HCT116 (cell line): ENCODE measurements at regions not wholly inside any gene's neighbourhood (a gene's known extent, or its start where the extent isn't known, plus 50 kb on each side); places are given as distances from the start of the nearest gene placed in this dataset.

ENCODE experiments used
- ATAC-seq: fragments of 200-7000 bp; cut with Tn5 transposase; 2 replicates; pipeline ENCODE4 v1.9.1; 2020; ENCODE audit warnings: mild to moderate bottlenecking, moderate library complexity
- BruUV-seq: library from RNA; stranded (reverse); fragments of 400-500 nt; replicated peaks from 2 replicates; lab custom pipeline; 2021; lab: Mats Ljungman, UMichigan
- CTCF ChIA-PET: fragments of 300-600 bp; sonication (Branson Sonifier 250); formaldehyde crosslinking; loops from one replicate; lab custom pipeline; 2021; ENCODE audit warnings: antibody characterized with exemption; lab: Charles Lee
- POLR2A ChIA-PET: fragments of 300-600, 350-600 bp; sonication (Branson Sonifier 250); formaldehyde crosslinking; loops from one replicate; lab custom pipeline; 2021; ENCODE audit warnings: antibody characterized with exemption; lab: Charles Lee
- RAD21 ChIA-PET, 2 experiments: fragments of 300-600 bp; sonication (Branson Sonifier 250); formaldehyde crosslinking; loops; one replicate each; lab custom pipeline; 2023; ENCODE audit warnings: low total read pairs in 2 of 2; ENCODE audit not compliant: uncharacterized antibody in 2 of 2, unreplicated experiment in 2 of 2, low non-redundant PET in 1 of 2; lab: Charles Lee
- DNase-seq: peaks from one replicate; pipeline ENCODE4 v3.0.0-alpha.2; 2010; ENCODE audit warnings: low read depth, low spot score
- H2AFZ ChIP-seq: fragments of 200-600 bp; shearing (Covaris generic), sonication (generic); 2 replicates; pipeline ENCODE4 v1.6.1; 2017; ENCODE audit warnings: low read depth, mixed run types, mixed read lengths, antibody characterized with exemption, low read length; ENCODE audit not compliant: poor library complexity, severe bottlenecking
- H3K27ac ChIP-seq: 2 replicates; pipeline ENCODE4 v1.5.1; 2012; ENCODE audit warnings: low read depth, low read length
- H3K27me3 ChIP-seq: fragments of 200-600 bp; sonication (generic); 2 replicates; pipeline ENCODE4 v1.6.1; 2016; ENCODE audit warnings: mixed run types, low read length, mixed read lengths; ENCODE audit not compliant: insufficient read depth
- H3K36me3 ChIP-seq, 2 experiments: fragments of 200-500 bp in 1 of 2; fragments of 200-600 bp in 1 of 2; sonication (Bioruptor generic) in 1 of 2; sonication (generic) in 1 of 2; 2 replicates each; pipeline versions ENCODE4 v1.5.1 to v1.6.1; 2014 to 2016; ENCODE audit warnings: low read length in 2 of 2, inconsistent platforms in 1 of 2, mixed read lengths in 1 of 2, mixed run types in 1 of 2; ENCODE audit not compliant: insufficient read depth in 2 of 2, control insufficient read depth in 1 of 2
- H3K4me1 ChIP-seq, 2 experiments: fragments of 200-600 bp in 1 of 2; sonication (generic) in 1 of 2; 2 replicates each; pipeline versions ENCODE4 v1.5.1 to v1.6.1; 2012 to 2017; ENCODE audit warnings: low read length in 2 of 2, inconsistent platforms in 1 of 2, mild to moderate bottlenecking in 1 of 2, mixed read lengths in 1 of 2, mixed run types in 1 of 2, moderate library complexity in 1 of 2; ENCODE audit not compliant: insufficient read depth in 2 of 2, control insufficient read depth in 1 of 2
- H3K4me2 ChIP-seq: fragments of 200-600 bp; sonication (generic); 2 replicates; pipeline ENCODE4 v1.6.1; 2017; ENCODE audit warnings: mixed run types, low read length, mixed read lengths
- H3K4me3 ChIP-seq, 2 experiments: fragments of 200-600 bp in 1 of 2; sonication (generic) in 1 of 2; replicated peaks in 1 of 2; 2 replicates each; pipeline ENCODE4 v1.5.1; 2011 to 2016; ENCODE audit warnings: low read length in 2 of 2, control low read depth in 1 of 2, low read depth in 1 of 2, mild to moderate bottlenecking in 1 of 2, mixed read lengths in 1 of 2, mixed run types in 1 of 2
- H3K79me2 ChIP-seq: fragments of 200-600 bp; sonication (generic); 2 replicates; pipeline ENCODE4 v1.6.1; 2017; ENCODE audit warnings: mild to moderate bottlenecking, mixed run types, low read length, moderate library complexity, mixed read lengths; ENCODE audit not compliant: insufficient read depth
- H3K9ac ChIP-seq: fragments of 200-600 bp; sonication (generic); 2 replicates; pipeline ENCODE4 v1.6.1; 2016; ENCODE audit warnings: low read length, mixed read lengths
- H3K9me2 ChIP-seq: fragments of 200-600 bp; sonication (generic), shearing (Covaris generic); 2 replicates; pipeline ENCODE4 v1.6.1; 2017; ENCODE audit warnings: mixed run types, mild to moderate bottlenecking, moderate library complexity; ENCODE audit not compliant: insufficient read depth
- H3K9me3 ChIP-seq, 2 experiments: fragments of 200-500 bp in 1 of 2; fragments of 200-600 bp in 1 of 2; sonication (Bioruptor generic) in 1 of 2; sonication (generic) in 1 of 2; 2 replicates each; pipeline ENCODE4 v1.6.1; 2014 to 2017; ENCODE audit warnings: low read length in 2 of 2, mixed read lengths in 2 of 2, inconsistent platforms in 1 of 2, low read depth in 1 of 2, mild to moderate bottlenecking in 1 of 2, mixed run types in 1 of 2, moderate library complexity in 1 of 2; ENCODE audit not compliant: control insufficient read depth in 1 of 2, insufficient read depth in 1 of 2
- H4K20me1 ChIP-seq: fragments of 200-600 bp; sonication (generic), shearing (Covaris generic); 2 replicates; pipeline ENCODE4 v1.6.1; 2017; ENCODE audit warnings: mixed run types, mild to moderate bottlenecking, moderate library complexity; ENCODE audit not compliant: insufficient read depth
- ATF3 ChIP-seq: IDR thresholded peaks from 2 replicates; pipeline ENCODE4 v1.6.1; 2012
- CBX3 ChIP-seq: IDR thresholded peaks from 2 replicates; pipeline ENCODE4 v1.6.1; 2012; ENCODE audit warnings: low read depth
- CTCF ChIP-seq, 3 experiments: fragments of 200-600 bp in 1 of 3; sonication (generic) in 1 of 3; IDR thresholded peaks in 2 of 3; conservative IDR thresholded peaks in 1 of 3; 2 replicates each; pipeline ENCODE4 v1.5.1; 2012 to 2017; ENCODE audit warnings: low read depth in 2 of 3, low read length in 2 of 3, antibody characterized with exemption in 1 of 3, borderline replicate concordance in 1 of 3, control low read depth in 1 of 3, mild to moderate bottlenecking in 1 of 3, mixed read lengths in 1 of 3, mixed run types in 1 of 3, moderate library complexity in 1 of 3; ENCODE audit not compliant: insufficient read depth in 1 of 3
- ELF1 ChIP-seq: IDR thresholded peaks from 2 replicates; pipeline ENCODE4 v1.6.1; 2012; ENCODE audit warnings: low read depth, borderline replicate concordance
- EZH2 ChIP-seq: fragments of 200-600 bp; sonication (generic); IDR thresholded peaks from 2 replicates; pipeline ENCODE4 v1.6.1; 2017; ENCODE audit warnings: antibody characterized with exemption, mixed run types
- EZH2phosphoT487 ChIP-seq: fragments of 200-600 bp; IDR thresholded peaks from 2 replicates; pipeline ENCODE4 v1.6.1; 2018; ENCODE audit warnings: antibody characterized with exemption, borderline replicate concordance
- FOSL1 ChIP-seq: IDR thresholded peaks from 2 replicates; pipeline ENCODE4 v1.6.1; 2012; ENCODE audit warnings: low read depth
- POLR2A ChIP-seq: IDR thresholded peaks from 2 replicates; pipeline ENCODE4 v1.7.0; 2011; ENCODE audit warnings: borderline replicate concordance; ENCODE audit not compliant: insufficient read depth, insufficient read length; ENCODE audit errors: extremely low read depth
- POLR2AphosphoS5 ChIP-seq: IDR thresholded peaks from 2 replicates; pipeline ENCODE4 v1.6.1; 2011; ENCODE audit warnings: mild to moderate bottlenecking, low read depth, low read length, moderate library complexity
- RAD21 ChIP-seq: IDR thresholded peaks from 2 replicates; pipeline ENCODE4 v1.6.1; 2012; ENCODE audit warnings: low read depth, mild to moderate bottlenecking
- REST ChIP-seq: IDR thresholded peaks from 2 replicates; pipeline ENCODE4 v1.6.1; 2012; ENCODE audit warnings: low read depth
- SIN3A ChIP-seq: IDR thresholded peaks from 2 replicates; pipeline ENCODE4 v1.6.1; 2012; ENCODE audit warnings: low read depth
- SP1 ChIP-seq: IDR thresholded peaks from 2 replicates; pipeline ENCODE4 v1.6.1; 2012; ENCODE audit warnings: low read depth
- SRF ChIP-seq: IDR thresholded peaks from 2 replicates; pipeline ENCODE4 v1.6.1; 2012; ENCODE audit warnings: low read depth
- TCF7L2 ChIP-seq: IDR thresholded peaks from 2 replicates; pipeline ENCODE4 v1.7.0; 2011; ENCODE audit warnings: borderline replicate concordance, inconsistent platforms; ENCODE audit not compliant: insufficient read depth, insufficient read length; ENCODE audit errors: extremely low read depth
- YY1 ChIP-seq: IDR thresholded peaks from 2 replicates; pipeline ENCODE4 v1.6.1; 2011; ENCODE audit warnings: low read length, low read depth, moderate library complexity, mild to moderate bottlenecking; ENCODE audit not compliant: insufficient replicate concordance; ENCODE audit errors: extremely low read depth
- ZBTB33 ChIP-seq: IDR thresholded peaks from 2 replicates; pipeline ENCODE4 v1.6.1; 2011; ENCODE audit warnings: mild to moderate bottlenecking, low read length, moderate library complexity; ENCODE audit not compliant: insufficient replicate concordance; ENCODE audit errors: extremely low read depth
- ZNF274 ChIP-seq: fragments of 200-500 bp; sonication (Bioruptor generic); IDR thresholded peaks from 2 replicates; pipeline ENCODE4 v1.6.1; 2014; ENCODE audit warnings: mild to moderate bottlenecking, low read depth, low read length, inconsistent platforms
- intact Hi-C: fragments of 100-400 bp; cut with micrococcal nuclease; formaldehyde crosslinking; loops from 2 replicates; pipeline ENCODE4 v1.10.0; 2022

- no peak for TF ChIP-seq RAD21
- no peak for TF ChIP-seq FOSL1
- no peak for TF ChIP-seq CTCF (IDR thresholded peaks at IDR 0.05 in 2 of 3, conservative IDR thresholded peaks at IDR 0.05 in 1 of 3; ENCODE audit: borderline replicate concordance in 1 of 3, insufficient read depth in 1 of 3, low read depth in 2 of 3, low read length in 2 of 3)
- no peak for TF ChIP-seq EZH2phosphoT487
- no peak for TF ChIP-seq POLR2AphosphoS5
- no peak for TF ChIP-seq CBX3
- TF ChIP-seq EZH2: no peak
- TF ChIP-seq SRF: no peak
- no peak for TF ChIP-seq ZBTB33
- TF ChIP-seq TCF7L2: no peak
- no peak for TF ChIP-seq YY1
- no peak for TF ChIP-seq REST
- no peak for TF ChIP-seq POLR2A
- TF ChIP-seq SIN3A: no peak
- TF ChIP-seq ATF3: no peak
- TF ChIP-seq ELF1: no peak
- no peak for TF ChIP-seq SP1
- TF ChIP-seq ZNF274: no peak
- TF ChIP-seq, all 23 proteins: peak for 0
- intact Hi-C loops: no loop called here
- RAD21 ChIA-PET: no interaction called here
- DNase-seq (no peak), ATAC-seq (no peak)
- Histone ChIP-seq H3K27me3 (no peaks in the 10 kb centered on the region), H4K20me1 (no peaks in the 10 kb centered on the region), H3K36me3 (no peaks in the 10 kb centered on the region), H3K9me3 (no peaks in the 10 kb centered on the region), H3K9me2 (no peaks in the 10 kb centered on the region), H3K4me2 (no peak overlapping the region), H3K4me1 (no peaks in the 10 kb centered on the region), H3K79me2 (no peaks in the 10 kb centered on the region), H3K27ac (no peak overlapping the region), H3K9ac (no peak overlapping the region), H2AFZ (no peak overlapping the region), H3K4me3 (no peak overlapping the region)
- no TSS peak for BruUV-seq
- CTCF ChIA-PET: no interaction called here
- POLR2A ChIA-PET: no interaction called here
Measured at GRCh38 chr4:123077330-123077729, 154.9 kb upstream of the NUDT6 start.
